NOMO-1 treated with dmso at 0.1 percent for 144 hours (cell line): ENCODE measurements at regions not wholly inside any gene's neighbourhood (a gene's known extent, or its start where the extent isn't known, plus 50 kb on each side); places are given as distances from the start of the nearest gene placed in this dataset.
"Not testable (repeated sequence)": the region's sequence is repeated elsewhere in the genome, so short reads cannot be mapped to it uniquely, and the experiment has no call there.

ENCODE experiments used
- DNase-seq: peaks from one replicate; lab custom pipeline; 2025; ENCODE audit not compliant: unreplicated experiment; lab: John Stamatoyannopoulos, UW

DNA sequence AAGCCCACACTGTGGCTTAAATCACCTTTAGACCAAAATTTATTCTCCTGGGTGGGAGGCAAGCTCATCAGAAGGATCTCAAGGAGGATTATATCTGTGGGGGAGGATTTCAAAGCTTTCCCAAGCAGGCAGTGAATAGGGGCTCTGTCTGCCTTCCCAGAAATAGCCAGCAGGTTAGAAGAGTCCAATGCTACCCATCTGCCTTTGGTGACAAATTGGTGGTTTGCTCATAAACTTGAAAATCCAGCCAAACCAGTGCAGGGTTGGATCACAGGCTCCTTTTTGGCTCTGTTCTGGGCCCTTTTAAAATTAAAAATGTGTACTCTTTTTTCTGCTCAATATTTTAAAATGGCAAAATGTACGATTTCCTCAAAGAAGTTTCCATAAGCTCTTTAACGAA is 118.9 kb upstream of the ZC3H11B start:
- no peak for DNase-seq

DNA sequence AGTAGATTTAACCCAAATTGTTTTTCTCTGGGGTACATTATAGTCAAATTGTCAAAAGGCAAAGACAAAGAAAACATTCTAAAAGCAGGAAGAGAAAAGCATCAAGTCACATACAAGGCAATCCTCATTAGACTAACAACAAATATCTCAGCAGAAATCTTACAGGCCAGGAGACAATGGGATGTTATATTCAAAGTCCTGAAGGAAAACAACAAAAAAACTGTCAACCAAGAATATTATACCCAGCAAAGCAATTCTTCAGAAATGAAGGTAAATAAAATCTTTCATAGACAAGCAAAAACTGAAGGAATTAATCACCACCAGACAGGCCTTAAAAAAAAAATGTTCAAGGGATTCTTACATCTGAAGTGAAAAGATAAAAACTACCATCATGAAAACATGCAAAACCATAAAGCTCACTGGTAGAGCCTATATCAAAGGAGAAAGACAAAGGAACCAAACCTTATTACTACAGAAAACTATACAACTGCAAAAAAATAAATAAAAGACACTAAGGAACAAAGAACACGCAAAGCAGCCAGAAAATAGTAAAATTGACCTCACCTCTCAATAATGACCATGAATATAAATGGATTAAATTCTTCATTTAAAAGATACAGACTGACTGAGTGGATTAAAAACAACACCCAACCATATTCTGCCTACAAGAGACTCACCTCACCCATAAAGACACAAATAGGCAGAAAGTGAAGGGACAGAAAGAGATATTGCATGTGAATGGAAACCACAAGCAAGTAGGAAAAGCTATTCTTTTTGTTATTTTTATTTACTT is 113.8 kb upstream of the ZC3H11B start:
- no peak for DNase-seq

- DNase-seq = no peak
Observed at GRCh38 chr1:219724440-219724839, 111.5 kb upstream of the ZC3H11B start.

- no peak for DNase-seq
Observed at GRCh38 chr1:219717536-219717935, 104.6 kb upstream of the ZC3H11B start.

DNA sequence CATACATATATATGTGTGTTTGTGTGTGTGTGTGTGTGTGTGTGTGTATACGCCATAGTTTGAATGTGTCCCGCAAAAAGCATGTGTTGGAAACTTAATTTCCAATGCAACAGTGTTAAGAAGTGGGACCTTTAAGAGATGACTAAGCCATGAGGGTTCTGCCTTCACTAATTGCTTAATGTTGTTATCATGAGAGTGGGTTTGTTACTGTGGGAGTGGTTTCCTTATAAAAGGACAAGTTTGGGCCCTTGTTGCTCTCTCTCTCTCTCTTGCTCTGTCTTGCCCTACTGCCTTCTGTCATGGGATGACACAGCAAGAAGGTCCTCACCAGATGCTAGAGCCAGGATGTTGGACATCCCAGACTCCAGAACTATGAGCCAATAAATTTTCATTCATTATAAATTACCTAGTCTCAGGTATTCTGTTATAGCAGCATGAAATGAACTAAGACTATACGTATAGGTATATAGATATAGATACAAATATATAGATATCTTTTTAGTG is 103.8 kb upstream of the ZC3H11B start:
- DNase-seq = no peak

GRCh38 chr1:219713981-219714381 is 101.1 kb upstream of the ZC3H11B start:
- DNase-seq = no peak

- no peak for DNase-seq
Observed at GRCh38 chr1:219712506-219712905, 99.6 kb upstream of the ZC3H11B start.

DNA sequence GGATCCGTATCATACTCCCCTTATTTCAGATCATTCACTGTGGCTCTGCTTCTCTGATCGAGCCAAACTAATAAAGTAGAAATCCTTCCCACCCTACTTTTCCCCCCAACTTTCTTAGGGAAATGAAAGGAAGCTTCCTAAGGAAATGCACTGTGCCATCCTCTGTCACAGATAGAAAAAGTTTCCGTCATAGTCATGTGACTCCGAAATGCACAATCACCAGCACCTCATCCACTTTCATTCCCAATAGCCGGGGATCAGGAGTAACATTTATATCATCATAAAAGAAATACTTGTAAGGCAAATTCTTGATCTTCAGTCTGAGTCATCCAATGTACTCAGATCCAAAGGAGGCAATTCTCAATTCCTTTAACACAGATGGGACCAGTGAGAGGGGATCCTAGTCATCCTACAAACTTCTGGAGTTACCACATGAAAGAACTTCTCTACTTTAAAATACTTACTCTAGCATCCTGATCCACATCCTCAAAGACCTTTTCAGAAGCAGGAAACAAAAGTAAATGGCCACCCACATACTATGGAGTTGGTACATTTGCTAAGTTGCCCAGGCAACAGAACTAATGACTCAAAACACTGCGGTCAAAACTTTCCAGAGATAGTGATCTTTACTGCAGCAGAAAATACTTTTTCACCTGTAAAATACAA is 97.8 kb upstream of the ZC3H11B start:
- DNase-seq = no peak

DNA sequence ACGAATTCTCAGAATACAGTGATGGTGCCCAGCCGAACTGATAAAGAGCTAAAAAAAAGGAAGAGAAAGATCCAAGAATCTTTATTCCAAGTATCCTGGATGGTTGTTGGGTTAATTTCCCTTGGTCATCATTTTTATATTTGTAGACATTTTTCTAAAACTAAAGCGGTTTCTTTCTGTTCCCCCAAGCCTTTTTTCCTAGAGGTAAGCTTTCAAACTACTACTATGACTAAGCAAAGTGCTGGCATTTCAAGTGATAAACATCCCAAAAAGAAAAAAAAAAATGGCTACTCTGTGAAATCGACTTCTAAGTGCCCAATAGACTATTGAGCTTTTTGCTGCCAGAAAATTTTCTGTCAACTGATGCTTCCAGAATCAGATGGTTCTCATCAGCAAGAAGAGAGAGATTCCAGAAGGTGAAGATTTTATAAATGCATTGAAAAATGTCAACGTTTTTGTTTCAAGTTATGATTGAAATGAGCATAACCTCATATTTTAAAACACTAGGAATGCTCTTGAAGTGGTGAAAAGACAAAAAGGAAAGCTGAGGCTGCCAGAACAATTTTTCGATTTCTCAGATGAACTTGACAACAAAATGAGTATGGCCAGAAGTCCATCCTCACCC is 96.1 kb upstream of the ZC3H11B start:
- DNase-seq = no peak

DNA sequence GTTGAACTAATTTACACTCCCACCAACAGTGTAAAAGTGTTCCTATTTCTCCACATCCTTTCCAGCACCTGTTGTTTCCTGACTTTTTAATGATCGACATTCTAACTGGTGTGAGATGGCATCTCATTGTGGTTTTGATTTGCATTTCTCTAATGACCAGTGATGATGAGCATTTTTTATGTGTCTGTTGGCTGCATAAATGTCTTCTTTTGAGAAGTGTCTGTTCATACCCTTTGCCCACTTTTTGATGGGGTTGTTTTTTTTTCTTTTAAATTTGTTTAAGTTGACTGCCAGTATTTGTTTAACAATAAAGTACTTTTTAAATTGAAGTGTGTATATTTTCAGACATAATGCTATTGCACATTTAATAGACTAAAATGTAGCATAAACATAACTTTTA is 95.0 kb upstream of the ZC3H11B start:
- DNase-seq = not testable (repeated sequence)

DNA sequence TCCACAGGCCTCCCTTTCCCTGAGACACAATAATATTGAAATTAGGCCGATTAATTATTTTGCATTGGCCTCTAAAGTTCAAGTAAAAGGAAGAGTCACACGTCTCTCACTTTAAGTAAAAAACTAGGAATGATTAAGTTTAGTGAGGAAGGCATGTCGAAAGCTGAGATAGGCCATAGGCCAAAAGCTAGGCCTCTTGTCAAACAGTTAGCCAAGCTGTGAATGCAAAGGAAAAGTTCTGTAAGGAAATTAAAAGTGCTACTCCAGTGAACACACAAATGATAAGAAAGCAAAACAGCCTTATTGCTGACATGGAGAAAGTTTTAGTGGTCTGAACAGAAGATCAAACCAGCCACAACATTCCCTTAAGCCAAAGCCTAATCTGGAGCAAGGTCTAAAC is 91.4 kb upstream of the ZC3H11B start:
- DNase-seq = not testable (repeated sequence)

- no peak for DNase-seq
Observed at GRCh38 chr1:219703368-219703639, 90.4 kb upstream of the ZC3H11B start.

DNA sequence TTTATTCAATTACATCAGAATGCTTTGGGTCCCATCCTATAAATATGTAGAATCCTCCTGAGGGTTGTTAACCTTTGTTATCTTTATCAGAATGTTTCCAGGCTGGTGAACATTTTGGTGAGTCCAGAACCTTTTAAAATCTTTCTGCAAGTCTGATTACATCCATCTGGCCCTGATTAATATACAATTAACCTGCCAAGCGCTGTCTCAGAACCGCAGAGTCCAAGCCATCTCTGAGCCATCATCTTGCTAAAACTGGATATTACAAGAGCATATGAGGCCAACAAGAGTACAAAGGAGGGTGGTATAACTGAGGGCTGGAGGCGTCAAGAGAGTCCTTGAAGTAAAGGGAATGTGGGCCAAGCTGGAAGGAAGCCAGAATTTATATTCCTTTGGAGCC is 88.6 kb upstream of the ZC3H11B start:
- DNase-seq = no peak

DNA sequence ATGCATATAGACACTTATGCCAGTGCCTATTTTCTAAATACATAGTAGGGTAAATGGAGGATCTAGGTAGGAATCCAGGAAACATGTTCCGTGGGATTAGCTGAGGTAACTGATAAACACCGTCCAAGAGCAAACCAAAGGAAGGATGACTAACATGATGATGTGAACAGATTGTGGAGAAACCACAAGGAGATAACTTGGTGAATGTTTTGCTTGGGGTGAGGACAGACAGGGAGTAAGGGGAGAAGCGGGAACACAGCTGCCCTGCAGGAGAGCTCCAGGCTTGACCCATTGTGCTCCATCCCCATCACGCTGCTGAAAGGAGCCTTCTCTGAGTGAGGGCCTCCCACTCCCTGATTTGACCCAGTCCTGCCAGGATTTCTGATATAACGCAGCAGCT is 87.0 kb upstream of the ZC3H11B start:
- DNase-seq = no peak

- no peak for DNase-seq
Observed at GRCh38 chr1:219697682-219698081, 84.8 kb upstream of the ZC3H11B start.

DNA sequence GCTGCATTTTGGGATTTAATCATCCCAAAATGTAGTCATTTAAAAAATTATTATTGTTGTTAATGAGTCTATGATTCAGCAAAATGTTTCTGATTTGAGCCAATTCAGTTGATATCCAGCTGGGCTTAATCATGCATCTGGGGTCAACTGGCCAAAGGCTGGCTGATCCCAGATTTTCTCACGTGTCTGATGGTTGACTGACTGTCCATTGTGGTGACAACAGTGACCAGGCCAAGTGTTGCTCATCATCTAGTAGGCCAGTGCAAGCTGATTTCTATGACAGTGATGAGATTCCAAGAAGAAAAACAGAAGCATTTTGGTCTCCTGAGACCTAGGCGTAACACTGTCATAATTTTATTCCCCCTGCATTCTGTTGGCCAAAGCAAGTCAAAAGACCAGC is 80.1 kb upstream of the ZC3H11B start:
- DNase-seq = no peak

- no peak for DNase-seq
Observed at GRCh38 chr1:219689774-219690173, 76.9 kb upstream of the ZC3H11B start.

- no peak for DNase-seq
Observed at GRCh38 chr1:219687779-219688178, 74.9 kb upstream of the ZC3H11B start.

GRCh38 chr1:219686171-219686570 is 73.3 kb upstream of the ZC3H11B start:
- no peak for DNase-seq

DNA sequence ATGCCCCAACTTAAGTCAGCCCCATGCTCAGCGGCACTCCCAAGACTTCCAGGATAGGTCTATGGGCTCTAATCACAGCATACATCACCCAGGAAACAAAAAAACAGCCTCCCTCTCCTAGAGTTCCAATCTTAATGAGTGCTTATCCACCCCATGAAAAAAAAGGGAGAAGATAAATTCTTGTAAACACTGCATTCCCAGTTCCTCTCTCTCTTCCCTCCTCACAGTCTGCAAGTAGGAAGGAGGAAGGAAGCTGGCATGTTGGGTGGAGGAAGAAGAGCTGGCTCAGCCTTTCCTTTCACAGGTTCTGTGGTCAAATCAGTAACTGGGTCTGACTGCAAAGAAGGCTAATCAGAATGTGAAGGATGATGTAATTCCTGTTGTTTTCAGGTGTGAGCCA is 69.9 kb upstream of the ZC3H11B start:
- DNase-seq = no peak

- no peak for DNase-seq
Observed at GRCh38 chr1:219681876-219682275, 69.0 kb upstream of the ZC3H11B start.

- no peak for DNase-seq
Observed at GRCh38 chr1:219676012-219676765, 63.3 kb upstream of the ZC3H11B start.
